Osteocyte (in vitro differentiated cells): ENCODE measurements at regions not wholly inside any gene's neighbourhood (a gene's known extent, or its start where the extent isn't known, plus 50 kb on each side); places are given as distances from the start of the nearest gene placed in this dataset.

Experiments used
- DNase-seq: peaks from one replicate; pipeline ENCODE4 v3.0.0; 2021; ENCODE audit warnings: mixed read lengths; ENCODE audit not compliant: unreplicated experiment; ENCODE audit errors: extremely low spot score
- H3K27ac Mint-ChIP-seq: one replicate; pipeline ENCODE4 v1.8.0; 2021; ENCODE audit warnings: mild to moderate bottlenecking, mixed read lengths; ENCODE audit not compliant: unreplicated experiment
- H3K27me3 Mint-ChIP-seq: one replicate; pipeline ENCODE4 v1.8.0; 2021; ENCODE audit warnings: mixed read lengths; ENCODE audit not compliant: unreplicated experiment
- H3K36me3 Mint-ChIP-seq: one replicate; pipeline ENCODE4 v1.8.0; 2021; ENCODE audit warnings: mixed read lengths; ENCODE audit not compliant: unreplicated experiment
- H3K4me1 Mint-ChIP-seq: one replicate; pipeline ENCODE4 v1.8.0; 2021; ENCODE audit warnings: mixed read lengths; ENCODE audit not compliant: unreplicated experiment
- H3K4me3 Mint-ChIP-seq: one replicate; pipeline ENCODE4 v1.8.0; 2021; ENCODE audit warnings: mild to moderate bottlenecking, moderate library complexity, mixed read lengths; ENCODE audit not compliant: unreplicated experiment
- H3K9me3 Mint-ChIP-seq: one replicate; pipeline ENCODE4 v1.8.0; 2021; ENCODE audit warnings: mixed read lengths; ENCODE audit not compliant: unreplicated experiment
- TF ChIP-seq, protein P1 (sequence below): fragments of 200-600 bp; sonication (generic); IDR thresholded peaks from 2 replicates; pipeline ENCODE4 v1.5.0; 2021; ENCODE audit warnings: antibody characterized with exemption, mild to moderate bottlenecking, moderate library complexity

DNA sequence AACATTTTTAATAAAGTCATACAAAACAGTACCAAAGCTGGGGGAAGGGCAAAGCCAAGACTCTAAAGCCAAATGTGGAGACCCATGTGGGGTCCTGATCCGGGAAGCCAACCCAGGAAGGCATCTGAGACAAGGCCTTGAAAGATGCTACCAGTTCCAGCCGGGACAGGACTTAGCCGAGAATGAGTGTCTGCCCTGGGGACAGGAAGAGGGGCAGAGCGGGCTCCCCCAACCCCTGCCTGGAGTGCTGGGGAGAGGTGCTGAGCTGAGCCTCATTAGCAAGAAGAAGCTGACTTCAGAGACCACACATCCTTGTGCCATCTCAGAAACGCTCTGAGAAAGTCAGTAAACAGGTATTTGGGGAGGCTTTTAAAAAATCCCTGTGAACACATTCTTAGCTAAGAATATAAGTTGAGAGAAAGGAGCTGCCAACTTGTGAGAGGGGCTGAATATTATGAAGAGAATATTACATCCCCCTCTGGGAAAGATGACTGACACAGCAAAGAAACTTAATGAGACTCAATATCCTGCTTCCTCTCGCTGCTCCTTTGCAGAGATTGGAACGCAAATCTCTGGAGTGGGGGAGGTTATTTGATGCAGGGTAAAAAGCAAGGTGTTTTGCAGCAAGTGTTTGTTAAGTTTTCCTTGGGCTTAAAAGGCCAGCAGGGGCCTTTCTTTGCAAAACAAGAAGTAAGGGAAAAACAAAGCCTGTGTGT, 103.3 kb upstream of the KCND3 start:
- H3K9me3 Mint-ChIP-seq = peaks cover 4% of the 10 kb centered on the region
- H3K27ac Mint-ChIP-seq = no peak overlapping the region
- H3K36me3 Mint-ChIP-seq = no peaks in the 10 kb centered on the region
- H3K27me3 Mint-ChIP-seq = peaks cover 5% of the 10 kb centered on the region
- TF ChIP-seq, protein P1, sequence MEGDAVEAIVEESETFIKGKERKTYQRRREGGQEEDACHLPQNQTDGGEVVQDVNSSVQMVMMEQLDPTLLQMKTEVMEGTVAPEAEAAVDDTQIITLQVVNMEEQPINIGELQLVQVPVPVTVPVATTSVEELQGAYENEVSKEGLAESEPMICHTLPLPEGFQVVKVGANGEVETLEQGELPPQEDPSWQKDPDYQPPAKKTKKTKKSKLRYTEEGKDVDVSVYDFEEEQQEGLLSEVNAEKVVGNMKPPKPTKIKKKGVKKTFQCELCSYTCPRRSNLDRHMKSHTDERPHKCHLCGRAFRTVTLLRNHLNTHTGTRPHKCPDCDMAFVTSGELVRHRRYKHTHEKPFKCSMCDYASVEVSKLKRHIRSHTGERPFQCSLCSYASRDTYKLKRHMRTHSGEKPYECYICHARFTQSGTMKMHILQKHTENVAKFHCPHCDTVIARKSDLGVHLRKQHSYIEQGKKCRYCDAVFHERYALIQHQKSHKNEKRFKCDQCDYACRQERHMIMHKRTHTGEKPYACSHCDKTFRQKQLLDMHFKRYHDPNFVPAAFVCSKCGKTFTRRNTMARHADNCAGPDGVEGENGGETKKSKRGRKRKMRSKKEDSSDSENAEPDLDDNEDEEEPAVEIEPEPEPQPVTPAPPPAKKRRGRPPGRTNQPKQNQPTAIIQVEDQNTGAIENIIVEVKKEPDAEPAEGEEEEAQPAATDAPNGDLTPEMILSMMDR = no peak
- H3K4me3 Mint-ChIP-seq = no peak overlapping the region
- H3K4me1 Mint-ChIP-seq = no peaks in the 10 kb centered on the region
- DNase-seq = peak; percentile 68

DNA sequence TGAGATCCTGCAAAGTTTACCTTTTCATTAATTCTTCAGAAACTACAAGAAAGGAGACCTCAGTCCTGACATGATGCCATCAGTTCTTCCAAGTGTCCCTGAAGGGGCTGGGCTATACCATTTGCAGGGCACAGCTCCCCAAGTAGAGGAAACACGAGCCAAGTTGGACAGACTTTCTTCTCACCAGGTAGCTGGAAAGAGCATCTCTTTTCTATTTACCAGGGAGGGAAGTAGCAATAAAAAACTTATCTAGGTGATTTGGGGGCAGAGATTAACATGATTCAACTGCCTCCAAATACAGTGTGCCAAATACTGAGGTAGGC, 103.9 kb upstream of the KCND3 start:
- peak; percentile 7 for DNase-seq
- Mint-ChIP-seq H3K27me3 (peaks cover 5% of the 10 kb centered on the region), H3K36me3 (no peaks in the 10 kb centered on the region), H3K27ac (no peak overlapping the region), H3K9me3 (peaks cover 4% of the 10 kb centered on the region), H3K4me1 (no peaks in the 10 kb centered on the region), H3K4me3 (no peak overlapping the region)
- TF ChIP-seq, protein P1 = no peak

DNA sequence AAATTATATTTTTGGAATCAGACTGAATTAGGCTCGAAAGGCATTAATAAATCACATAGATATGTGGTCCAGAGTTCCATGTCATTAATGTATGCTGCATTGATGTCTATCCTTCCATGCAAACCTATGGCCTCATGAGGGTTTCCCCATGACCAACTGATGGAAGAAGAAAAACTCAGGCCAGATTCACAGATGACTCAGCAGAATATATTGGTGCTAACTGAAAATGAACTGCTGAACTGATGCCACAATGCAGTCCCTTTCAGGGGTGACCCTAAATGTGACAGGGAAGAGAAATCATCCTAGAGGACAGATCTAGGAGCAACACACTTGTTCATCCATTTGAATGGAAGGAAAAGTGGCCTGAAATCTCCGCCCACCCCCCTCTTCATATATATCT, 110.5 kb upstream of the KCND3 start:
- H3K27me3 Mint-ChIP-seq = no peaks in the 10 kb centered on the region
- no peaks in the 10 kb centered on the region for H3K4me1 Mint-ChIP-seq
- H3K36me3 Mint-ChIP-seq = no peaks in the 10 kb centered on the region
- TF ChIP-seq, protein P1 = no peak
- H3K9me3 Mint-ChIP-seq = peaks cover 4% of the 10 kb centered on the region
- no peak overlapping the region for H3K4me3 Mint-ChIP-seq
- no peak overlapping the region for H3K27ac Mint-ChIP-seq
- DNase-seq = no peak

DNA sequence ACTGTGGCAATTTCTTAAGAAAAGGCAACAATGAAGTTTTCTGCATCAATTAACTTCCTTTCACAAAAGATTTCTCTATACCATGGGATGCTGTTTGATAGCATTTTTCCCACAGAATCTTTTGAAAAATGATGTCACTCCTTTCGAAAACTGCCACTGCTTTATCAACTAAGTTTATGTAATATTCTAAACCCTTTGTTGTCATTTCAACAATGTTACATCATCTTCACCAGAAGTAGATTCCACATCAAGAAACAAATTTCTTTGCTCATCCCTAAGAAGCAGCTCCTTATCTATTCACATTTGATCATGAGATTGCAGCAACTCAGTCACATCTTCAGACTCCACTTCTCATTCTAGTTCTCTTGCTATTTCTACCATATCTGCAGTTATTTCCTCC, 116.1 kb upstream of the KCND3 start:
- DNase-seq = no peak
- TF ChIP-seq, protein P1 = no peak
- Mint-ChIP-seq H3K4me3 (no peak overlapping the region), H3K27me3 (no peaks in the 10 kb centered on the region), H3K4me1 (no peaks in the 10 kb centered on the region), H3K9me3 (peaks cover 7% of the 10 kb centered on the region), H3K36me3 (no peaks in the 10 kb centered on the region), H3K27ac (no peak overlapping the region)

DNA sequence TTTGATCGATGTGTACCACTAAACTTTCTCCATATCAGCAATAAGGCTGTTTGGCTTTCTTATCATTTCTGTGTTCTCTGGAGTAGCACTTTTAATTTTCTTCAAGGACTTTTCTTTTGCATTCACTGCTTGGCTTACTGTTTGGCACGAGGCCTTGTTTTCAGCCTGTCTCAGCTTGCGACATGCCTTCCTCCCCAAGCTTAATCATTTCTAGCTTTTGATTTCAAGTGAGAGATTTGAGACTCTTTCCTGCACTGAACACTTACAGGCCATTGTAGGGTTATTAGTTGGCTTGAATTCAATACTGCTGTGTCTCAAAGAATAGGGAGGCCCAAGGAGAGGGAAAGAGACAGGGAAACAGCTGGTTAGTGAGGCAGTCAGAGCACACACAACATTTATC, 120.6 kb upstream of the KCND3 start:
- H3K36me3 Mint-ChIP-seq = no peaks in the 10 kb centered on the region
- no peak overlapping the region for H3K4me3 Mint-ChIP-seq
- no peak overlapping the region for H3K27ac Mint-ChIP-seq
- peaks cover 10% of the 10 kb centered on the region for H3K9me3 Mint-ChIP-seq
- H3K4me1 Mint-ChIP-seq = no peaks in the 10 kb centered on the region
- H3K27me3 Mint-ChIP-seq = no peaks in the 10 kb centered on the region
- DNase-seq = no peak
- TF ChIP-seq, protein P1 = no peak
